ENCODE measurements at regions not wholly inside any gene's neighbourhood (a gene's known extent, or its start where the extent isn't known, plus 50 kb on each side); places are given as distances from the start of the nearest gene placed in this dataset.

- Histone ChIP-seq H3K36me3 (ENCODE audit: control insufficient read depth in 4 of 4, insufficient read depth in 4 of 4, low read length in 4 of 4) (no peaks in the 10 kb centered on the region), H3K9me3 (ENCODE audit: control insufficient read depth in 4 of 4, insufficient read depth in 3 of 4, low read length in 3 of 4) (no peaks in the 10 kb centered on the region), H3K27me3 (ENCODE audit: control insufficient read depth in 3 of 3, insufficient read depth in 3 of 3, low read length in 2 of 3) (no peaks in the 10 kb centered on the region), H3K4me1 (ENCODE audit: control insufficient read depth in 5 of 5, insufficient read depth in 5 of 5, low read length in 5 of 5) (peaks cover 0 to 7% (median 0%) of the 10 kb centered on the region in 5 donors), H3K27ac (ENCODE audit: low read depth in 1 of 2, low read length in 1 of 2) (no peak overlapping the region), H3K9ac (ENCODE audit: insufficient read depth in 1 of 2, low read length in 2 of 2) (no peak overlapping the region), H3K4me3 (no peak overlapping the region)
- no peak for TF ChIP-seq CTCF (IDR thresholded peaks at IDR 0.05; ENCODE audit: control extremely low read depth, extremely low read depth)
- 73 to 81% methylated on average over 1 of the region's 1 CpG for WGBS, 2 donors
- ATAC-seq (ENCODE audit: insufficient read depth, low FRiP score) (no peak), DNase-seq (no peak)
Measured at GRCh38 chr5:117414926-117415325, 840.3 kb upstream of the SEMA6A start.

GRCh38 chr5:117411701-117412100 is 837.1 kb upstream of the SEMA6A start:
- TF ChIP-seq CTCF (IDR thresholded peaks at IDR 0.05; ENCODE audit: control extremely low read depth, extremely low read depth), result no peak
- H3K27ac ChIP-seq (ENCODE audit: low read depth in 1 of 2, low read length in 1 of 2), result no peak overlapping the region
- H3K36me3 ChIP-seq (ENCODE audit: control insufficient read depth in 4 of 4, insufficient read depth in 4 of 4, low read length in 4 of 4), result no peaks in the 10 kb centered on the region
- no peak for DNase-seq
- H3K27me3 ChIP-seq (ENCODE audit: control insufficient read depth in 3 of 3, insufficient read depth in 3 of 3, low read length in 2 of 3), result no peaks in the 10 kb centered on the region
- no peaks in the 10 kb centered on the region for H3K9me3 ChIP-seq (ENCODE audit: control insufficient read depth in 4 of 4, insufficient read depth in 3 of 4, low read length in 3 of 4)
- no peak for ATAC-seq (ENCODE audit: insufficient read depth, low FRiP score)
- H3K9ac ChIP-seq (ENCODE audit: insufficient read depth in 1 of 2, low read length in 2 of 2), result no peak overlapping the region
- H3K4me1 ChIP-seq (ENCODE audit: control insufficient read depth in 5 of 5, insufficient read depth in 5 of 5, low read length in 5 of 5), result peaks cover 0 to 7% (median 0%) of the 10 kb centered on the region in 5 donors
- no peak overlapping the region for H3K4me3 ChIP-seq

GRCh38 chr5:117405197-117405596 is 830.6 kb upstream of the SEMA6A start:
- Histone ChIP-seq H3K9ac (ENCODE audit: insufficient read depth in 1 of 2, low read length in 2 of 2) (no peak overlapping the region), H3K36me3 (ENCODE audit: control insufficient read depth in 4 of 4, insufficient read depth in 4 of 4, low read length in 4 of 4) (no peaks in the 10 kb centered on the region), H3K4me1 (ENCODE audit: control insufficient read depth in 5 of 5, insufficient read depth in 5 of 5, low read length in 5 of 5) (no peaks in the 10 kb centered on the region), H3K27me3 (ENCODE audit: control insufficient read depth in 3 of 3, insufficient read depth in 3 of 3, low read length in 2 of 3) (no peaks in the 10 kb centered on the region), H3K27ac (ENCODE audit: low read depth in 1 of 2, low read length in 1 of 2) (no peak overlapping the region), H3K9me3 (ENCODE audit: control insufficient read depth in 4 of 4, insufficient read depth in 3 of 4, low read length in 3 of 4) (no peaks in the 10 kb centered on the region), H3K4me3 (no peak overlapping the region)
- WGBS, 2 donors, result 94 to 97% methylated on average over 2 of the region's 2 CpGs
- no peak for ATAC-seq (ENCODE audit: insufficient read depth, low FRiP score)
- TF ChIP-seq CTCF (IDR thresholded peaks at IDR 0.05; ENCODE audit: control extremely low read depth, extremely low read depth), result no peak
- no peak for DNase-seq

- Histone ChIP-seq H3K27me3 (ENCODE audit: control insufficient read depth in 3 of 3, insufficient read depth in 3 of 3, low read length in 2 of 3) (no peaks in the 10 kb centered on the region), H3K4me3 (no peak overlapping the region), H3K9ac (ENCODE audit: insufficient read depth in 1 of 2, low read length in 2 of 2) (no peak overlapping the region), H3K4me1 (ENCODE audit: control insufficient read depth in 5 of 5, insufficient read depth in 5 of 5, low read length in 5 of 5) (peaks cover 0 to 16% (median 0%) of the 10 kb centered on the region in 5 donors), H3K9me3 (ENCODE audit: control insufficient read depth in 4 of 4, insufficient read depth in 3 of 4, low read length in 3 of 4) (no peaks in the 10 kb centered on the region), H3K36me3 (ENCODE audit: control insufficient read depth in 4 of 4, insufficient read depth in 4 of 4, low read length in 4 of 4) (no peaks in the 10 kb centered on the region), H3K27ac (ENCODE audit: low read depth in 1 of 2, low read length in 1 of 2) (no peak overlapping the region)
- 79 to 90% methylated on average over 6 of the region's 6 CpGs for WGBS, 2 donors
- ATAC-seq (ENCODE audit: insufficient read depth, low FRiP score) (no peak), DNase-seq (no peak)
- no peak for TF ChIP-seq CTCF (IDR thresholded peaks at IDR 0.05; ENCODE audit: control extremely low read depth, extremely low read depth)
Measured at GRCh38 chr5:117394506-117395157, 820.0 kb upstream of the SEMA6A start.
